ENCODE measurements at regions not wholly inside any gene's neighbourhood (a gene's known extent, or its start where the extent isn't known, plus 50 kb on each side); places are given as distances from the start of the nearest gene placed in this dataset.
"Not testable (repeated sequence)": the region's sequence is repeated elsewhere in the genome, so short reads cannot be mapped to it uniquely, and the experiment has no call there.

DNA sequence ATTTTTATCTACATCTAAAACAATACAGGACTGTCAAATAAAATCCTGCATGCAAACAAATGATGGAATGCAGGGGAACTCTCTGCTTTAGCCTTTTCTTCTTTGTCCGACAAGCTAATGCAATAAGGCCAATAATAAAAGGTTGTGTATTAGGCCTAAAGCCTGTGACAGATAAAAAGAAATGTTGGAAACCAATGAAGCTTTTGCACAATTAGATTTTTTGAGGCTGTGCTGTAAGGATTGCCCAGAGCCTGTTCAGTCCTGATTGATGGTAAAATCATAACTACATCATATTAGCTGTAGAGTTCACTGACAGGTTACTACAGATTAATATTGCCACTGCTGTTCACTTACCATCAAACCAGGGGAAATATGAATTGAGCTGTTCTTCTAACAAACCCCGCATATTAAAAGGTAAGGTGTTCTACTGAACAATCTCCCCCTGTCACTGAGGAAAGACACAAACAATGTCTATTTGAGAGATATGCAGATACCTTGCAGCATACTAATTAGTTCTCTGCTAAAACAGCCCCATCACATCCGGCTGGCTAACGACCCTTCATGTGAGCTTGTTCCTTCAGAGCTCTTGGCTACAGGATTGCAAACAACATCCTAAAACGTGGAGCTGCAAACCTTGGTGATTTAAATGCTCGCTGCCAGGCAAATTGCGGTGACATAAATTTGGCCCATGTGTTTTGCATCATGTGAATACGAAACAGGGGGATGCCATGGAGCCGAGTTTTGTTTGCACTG, 305.4 kb downstream of the MTX2 start:
- no peak for DNase-seq (ENCODE audit: low spot score)

DNA sequence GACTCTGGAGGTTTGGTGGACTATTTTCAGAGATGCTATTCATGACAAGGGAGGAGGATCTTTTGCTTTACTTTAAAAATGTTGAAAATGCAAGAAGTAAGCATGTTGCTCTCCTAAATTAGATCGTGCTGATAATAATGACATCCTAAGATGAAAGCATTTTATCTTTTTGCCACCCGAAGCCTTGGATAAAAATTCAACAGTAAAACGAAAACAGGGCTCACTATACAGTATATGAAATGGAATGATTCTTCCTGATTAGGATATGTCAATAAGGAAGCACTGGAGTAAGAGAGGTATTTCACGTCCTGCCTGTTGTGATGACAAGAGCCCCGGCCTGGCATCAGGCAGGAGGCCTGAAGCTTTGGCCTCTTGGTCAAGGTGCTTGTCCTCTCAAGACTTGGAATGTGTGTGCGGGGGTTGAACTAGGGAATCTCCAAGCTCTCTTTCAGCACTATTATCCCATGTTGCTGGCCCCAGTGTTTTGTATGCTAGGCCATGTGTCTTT, 306.0 kb downstream of the MTX2 start:
- DNase-seq (ENCODE audit: low spot score): no peak

DNA sequence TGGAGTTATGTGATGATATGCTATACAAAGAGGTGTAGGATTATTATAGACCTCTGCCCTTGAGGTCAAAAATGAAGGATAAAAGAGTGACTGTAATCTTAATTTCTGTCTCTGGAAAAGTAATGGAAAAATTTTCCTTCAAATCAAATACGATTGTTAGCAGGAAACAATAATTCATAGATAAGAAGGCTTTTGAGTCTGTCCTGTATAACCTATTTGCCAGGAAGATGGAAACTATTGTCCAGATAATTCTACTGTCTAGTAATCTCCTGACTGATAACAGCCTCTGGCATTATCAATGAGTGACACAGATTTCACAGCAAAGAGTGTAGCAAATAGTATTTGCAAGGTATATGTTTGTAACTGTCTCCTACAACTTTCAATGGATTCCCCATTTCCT, 307.8 kb downstream of the MTX2 start:
- DNase-seq (ENCODE audit: low spot score): no peak

DNA sequence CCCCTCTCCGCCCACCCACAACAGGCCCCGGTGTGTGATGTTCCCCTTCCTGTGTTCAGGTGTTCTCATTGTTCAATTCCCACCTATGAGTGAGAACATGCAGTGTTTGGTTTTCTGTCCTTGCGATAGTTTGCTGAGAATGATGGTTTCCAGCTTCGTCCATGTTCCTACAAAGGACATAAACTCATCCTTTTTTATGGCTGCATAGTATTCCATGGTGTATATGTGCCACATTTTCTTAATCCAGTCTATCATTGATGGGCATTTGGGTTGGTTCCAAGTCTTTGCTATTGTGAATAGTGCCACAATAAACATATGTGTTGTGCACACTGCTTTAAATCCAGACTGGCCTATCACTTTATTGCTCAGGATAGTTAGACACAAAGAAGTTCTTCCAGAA, 309.1 kb downstream of the MTX2 start:
- not testable (repeated sequence) for DNase-seq (ENCODE audit: low spot score)

DNA sequence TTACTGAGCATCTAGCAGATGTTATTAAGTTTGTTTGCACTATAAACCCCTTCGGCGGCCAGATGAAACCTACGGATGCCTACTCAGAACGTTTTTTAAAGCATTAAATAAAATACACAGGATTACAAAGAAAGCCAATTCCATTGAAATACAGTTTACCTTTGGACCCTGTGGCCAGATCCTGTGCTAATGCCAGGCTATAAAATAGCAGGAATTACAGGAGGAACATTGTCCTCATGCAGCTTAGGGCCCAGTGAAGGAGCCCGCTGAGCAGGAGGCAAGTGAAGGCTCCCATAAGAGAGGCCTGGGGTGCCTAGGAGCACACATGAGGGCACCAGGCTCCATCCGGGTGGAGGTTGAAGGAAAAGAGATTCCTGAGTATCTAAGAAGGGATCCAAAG, 310.4 kb downstream of the MTX2 start:
- DNase-seq (ENCODE audit: low spot score): no peak

DNA sequence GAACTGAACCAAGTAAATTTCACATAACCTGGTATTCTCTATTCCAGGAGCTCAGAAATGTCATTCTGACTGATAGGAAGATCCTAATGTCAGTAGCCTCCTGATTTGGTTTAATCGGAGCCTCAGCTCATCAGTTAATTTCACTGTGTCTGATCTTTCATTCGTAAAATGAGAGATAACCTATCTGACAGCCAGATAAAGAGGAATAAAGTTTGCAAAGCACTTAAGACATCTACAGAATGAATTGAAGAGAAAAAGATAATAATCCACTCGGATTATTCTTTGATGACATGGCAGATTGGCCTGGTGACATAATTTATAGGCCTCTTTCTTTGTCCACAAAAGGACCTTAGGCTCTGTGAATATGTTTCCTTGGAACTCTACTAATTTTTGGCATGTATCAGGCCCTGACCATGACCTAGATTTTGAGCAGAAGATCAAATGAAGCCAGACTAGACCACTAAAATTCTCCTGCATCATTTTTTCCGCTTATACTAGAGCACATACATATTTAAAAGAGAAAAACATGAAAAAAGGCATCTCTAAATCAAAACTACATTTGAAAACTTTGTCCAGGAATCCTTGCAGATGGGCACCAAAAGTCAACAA, 312.4 kb downstream of the MTX2 start:
- no peak for DNase-seq (ENCODE audit: low spot score)

DNA sequence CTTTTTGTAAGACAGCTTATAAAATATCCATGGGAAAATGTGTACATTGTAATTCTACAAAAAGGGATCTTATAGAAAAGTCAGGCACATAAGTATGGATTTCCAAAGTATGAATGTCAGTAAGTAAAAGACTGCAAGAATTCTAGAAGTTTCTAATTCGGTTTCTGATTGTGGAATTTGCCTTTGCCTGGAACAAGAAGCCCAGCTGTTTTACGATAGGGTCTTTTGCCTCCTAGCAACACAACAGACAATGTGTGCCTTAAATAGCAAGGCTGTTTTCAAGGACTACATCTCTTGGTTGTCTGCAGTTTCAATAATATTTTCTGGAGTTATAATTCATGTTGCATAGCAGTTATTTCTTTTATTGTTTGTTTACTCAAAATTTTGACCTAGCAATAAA, 312.9 kb downstream of the MTX2 start:
- DNase-seq (ENCODE audit: low spot score): no peak

DNA sequence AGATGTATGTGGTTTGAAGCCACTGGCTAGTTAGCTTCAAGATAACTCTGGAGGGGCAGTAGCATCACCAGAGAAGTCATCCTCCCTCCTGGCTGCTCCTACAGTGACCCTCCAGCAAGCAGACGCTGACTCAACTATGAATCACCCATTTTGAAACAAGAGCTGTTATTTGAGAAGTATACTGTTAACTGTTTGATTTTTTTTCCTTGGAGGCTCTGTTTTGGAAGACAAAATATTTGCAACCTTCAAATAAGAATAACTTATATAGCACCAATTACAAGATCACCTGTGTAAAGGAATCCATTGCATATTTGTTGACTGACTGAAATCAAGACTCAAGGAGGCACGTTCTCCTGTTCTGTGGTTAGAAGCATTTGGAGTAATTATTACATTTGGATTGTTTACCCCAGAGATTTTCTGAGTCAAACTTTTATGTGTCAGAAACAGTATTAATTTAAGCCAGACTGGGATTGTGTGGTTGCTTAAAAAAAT, 313.8 kb downstream of the MTX2 start:
- no peak for DNase-seq (ENCODE audit: low spot score)

DNA sequence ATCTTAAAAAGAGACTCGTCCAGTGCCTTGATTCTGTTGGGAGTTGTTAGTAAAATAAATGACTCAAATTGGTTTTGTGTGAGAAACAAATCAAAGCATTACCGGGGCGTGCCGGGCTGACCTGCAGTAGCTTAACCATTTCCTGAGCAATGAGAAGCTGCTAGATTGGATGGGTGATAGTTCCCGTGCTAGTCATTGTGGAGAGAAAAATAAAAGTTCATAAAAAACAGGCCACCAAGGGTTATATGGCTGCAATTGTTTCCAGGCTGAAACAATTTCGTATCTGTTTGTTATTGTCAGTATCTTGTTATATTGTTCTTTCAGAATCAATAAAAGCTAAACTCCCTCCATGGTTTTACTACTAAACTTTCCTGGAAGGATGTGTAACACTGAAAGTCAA, 314.4 kb downstream of the MTX2 start:
- DNase-seq (ENCODE audit: low spot score): no peak

DNA sequence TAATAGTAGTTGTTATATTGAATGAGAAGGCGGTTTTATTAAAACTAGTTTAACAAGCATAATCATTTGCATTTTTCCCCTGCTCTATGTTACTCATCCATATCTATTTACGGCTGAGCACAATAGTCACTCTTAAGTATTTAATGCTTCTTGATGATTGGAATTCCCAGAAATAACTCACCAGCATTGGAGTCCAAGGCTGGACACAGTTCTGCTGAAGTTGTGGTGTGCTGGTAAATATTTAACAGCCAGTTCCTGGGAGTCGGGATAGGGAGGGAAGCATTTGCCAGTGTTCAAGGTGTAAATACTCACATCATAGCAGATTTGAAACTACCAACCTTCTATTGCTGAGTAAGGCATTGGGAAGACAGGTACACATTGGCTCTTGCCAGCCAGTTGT, 315.1 kb downstream of the MTX2 start:
- DNase-seq (ENCODE audit: low spot score): no peak

DNA sequence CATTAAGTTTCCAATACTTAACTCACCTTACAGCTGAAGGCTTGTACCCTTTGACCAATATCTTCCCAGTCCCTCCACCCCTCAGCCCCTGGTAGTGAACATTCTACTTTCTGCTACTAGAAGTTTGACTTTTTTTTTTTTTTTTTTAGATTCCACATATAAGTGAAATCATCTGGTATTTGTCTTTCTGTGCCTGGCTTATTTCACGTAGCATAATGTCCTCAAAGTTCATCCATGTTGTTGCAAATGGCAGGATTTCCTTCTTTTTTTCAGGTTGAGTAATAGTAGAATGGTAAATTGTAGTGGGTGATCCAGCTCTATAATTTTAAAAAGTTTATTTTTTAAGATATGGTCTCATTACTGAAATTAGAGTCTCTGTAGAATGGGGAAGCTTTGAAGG, 316.0 kb downstream of the MTX2 start:
- no peak for DNase-seq (ENCODE audit: low spot score)

DNA sequence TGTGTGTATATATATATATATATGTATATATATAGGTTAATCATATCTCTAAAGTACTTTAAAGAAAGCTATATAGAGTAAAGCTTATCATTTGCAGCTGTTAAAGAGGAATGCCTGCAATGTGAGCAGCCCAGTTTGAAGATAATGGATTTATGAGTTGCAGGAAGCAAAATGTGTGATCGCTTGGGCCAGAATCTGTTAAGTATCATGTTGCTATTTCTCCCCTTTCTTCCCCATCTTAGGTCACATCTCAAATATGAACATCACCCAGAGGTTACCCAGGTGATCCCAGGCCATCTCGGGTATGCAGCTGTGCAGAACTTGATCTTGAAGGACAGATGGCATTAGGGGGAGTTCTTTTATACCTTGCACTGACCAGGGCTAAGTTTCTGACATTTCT, 316.5 kb downstream of the MTX2 start:
- DNase-seq (ENCODE audit: low spot score): no peak

DNA sequence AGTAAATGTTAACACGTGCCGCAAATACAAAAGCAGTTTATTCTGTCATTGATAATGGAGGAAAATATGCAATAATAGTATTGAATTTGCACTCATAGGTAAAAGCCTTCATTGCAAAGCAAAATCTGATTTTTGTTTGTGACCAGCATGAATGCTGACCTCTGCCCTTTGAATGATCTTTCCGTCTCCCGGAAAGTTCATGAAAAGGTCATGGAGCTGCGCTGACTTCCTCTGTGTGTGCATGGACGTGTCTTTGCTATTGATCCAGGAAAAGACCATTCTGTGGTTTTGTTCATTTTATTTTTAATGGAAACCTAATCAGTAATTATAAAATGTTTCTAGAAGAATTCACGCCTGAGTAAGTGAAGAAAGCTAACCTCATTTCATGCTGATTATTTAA, 320.0 kb downstream of the MTX2 start:
- DNase-seq (ENCODE audit: low spot score): no peak

DNA sequence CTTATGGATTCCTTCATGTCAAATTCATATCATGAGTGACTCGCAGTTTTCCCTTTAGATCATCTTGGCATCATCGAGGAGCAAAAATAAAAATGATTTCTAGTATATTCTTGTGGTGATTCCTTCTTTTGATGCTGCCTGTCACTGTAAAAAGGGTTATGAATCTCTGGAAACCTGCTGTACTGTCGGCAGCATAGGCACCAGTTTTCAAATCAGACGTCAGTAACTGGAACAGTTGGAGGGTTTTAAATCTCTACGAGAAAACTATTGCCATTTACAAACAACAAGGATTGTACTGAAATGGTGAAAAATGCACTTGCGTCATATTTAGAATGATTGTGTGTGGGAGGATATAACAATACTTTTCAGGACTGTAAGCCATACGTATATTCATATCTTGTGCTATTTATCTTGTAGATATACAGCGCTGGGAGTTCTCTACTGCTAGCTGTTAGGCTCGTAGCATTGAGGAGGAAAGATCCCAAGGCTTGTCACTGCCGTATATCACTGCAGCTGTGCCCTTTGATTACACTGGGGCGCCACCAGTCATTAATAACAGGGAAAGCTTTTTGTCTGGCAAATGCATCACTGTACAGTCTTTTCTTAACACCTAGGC, 320.7 kb downstream of the MTX2 start:
- DNase-seq (ENCODE audit: low spot score): no peak

DNA sequence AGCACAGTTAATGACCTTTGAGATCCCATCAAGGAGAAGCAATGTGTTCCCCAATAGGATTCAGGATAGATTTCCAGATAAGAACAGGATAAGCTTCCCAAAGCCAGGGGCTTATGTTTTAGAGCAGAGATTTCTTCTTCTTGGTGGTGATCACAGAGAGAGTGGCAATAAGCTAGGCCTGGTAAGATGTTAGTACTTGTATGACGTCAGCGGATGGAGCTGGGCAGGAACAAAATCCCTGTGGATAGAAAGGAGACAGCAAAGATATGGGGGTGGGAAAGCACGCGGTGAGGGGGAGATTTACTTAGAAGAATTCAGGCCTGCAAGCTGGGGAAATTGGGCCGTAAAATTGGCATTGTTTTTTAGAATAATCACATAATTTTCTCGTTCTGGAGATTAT, 323.0 kb downstream of the MTX2 start:
- DNase-seq (ENCODE audit: low spot score): no peak

DNA sequence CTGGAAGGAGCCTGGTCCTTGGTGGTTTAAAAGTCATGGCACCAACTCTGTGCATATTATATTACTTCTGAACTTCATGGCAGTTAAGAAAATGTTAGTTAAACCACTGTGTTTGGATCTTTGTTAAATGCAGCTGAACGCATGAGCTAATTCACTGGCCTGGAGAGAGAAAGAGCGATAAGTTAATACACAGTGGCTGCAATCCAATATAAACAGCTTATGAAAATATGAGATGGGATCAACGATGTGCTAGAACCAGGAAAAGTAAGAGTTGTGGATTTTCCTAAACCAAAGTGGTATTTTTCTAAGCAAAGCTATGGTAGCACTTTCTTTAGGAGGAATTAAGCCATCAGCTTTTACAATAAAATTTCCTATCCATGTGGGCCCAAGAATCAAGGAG, 326.7 kb downstream of the MTX2 start:
- no peak for DNase-seq (ENCODE audit: low spot score)

DNA sequence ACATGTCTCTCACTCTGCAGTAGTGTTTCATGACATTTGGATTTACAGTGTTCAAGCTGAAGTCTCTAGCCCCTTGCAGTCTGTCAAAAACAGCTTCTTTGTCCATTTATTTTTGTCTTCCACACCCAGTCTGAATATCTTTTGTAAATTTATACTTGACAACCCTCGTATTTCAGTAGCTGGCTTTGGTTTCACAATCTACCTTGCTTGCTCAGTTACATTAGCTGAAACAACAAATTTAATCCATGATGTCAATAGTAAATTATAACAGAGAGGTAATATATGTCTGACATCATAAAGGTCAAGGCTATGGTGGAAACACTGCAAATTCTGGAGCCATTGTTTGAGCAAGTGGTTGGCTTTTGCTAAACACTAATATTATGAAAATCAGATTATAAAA, 328.7 kb downstream of the MTX2 start:
- DNase-seq (ENCODE audit: low spot score): no peak

DNA sequence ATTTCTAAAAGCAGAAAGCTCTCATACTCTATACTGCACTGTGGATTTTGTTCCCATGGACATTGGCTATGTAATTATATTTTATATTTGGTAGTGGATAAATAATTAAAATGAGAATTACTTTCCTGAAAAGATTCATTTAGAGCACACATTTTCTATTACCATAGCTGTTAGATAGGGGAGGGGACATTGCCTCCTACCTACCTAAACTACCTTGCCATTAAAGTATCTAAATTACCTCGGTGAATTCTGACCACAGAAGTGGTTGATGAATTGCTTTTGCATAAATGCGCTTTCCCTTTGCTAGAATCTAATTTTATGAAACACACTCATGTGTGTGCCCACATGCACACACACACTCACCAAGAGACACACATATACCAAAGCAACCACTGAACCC, 329.1 kb downstream of the MTX2 start:
- DNase-seq (ENCODE audit: low spot score): no peak

DNA sequence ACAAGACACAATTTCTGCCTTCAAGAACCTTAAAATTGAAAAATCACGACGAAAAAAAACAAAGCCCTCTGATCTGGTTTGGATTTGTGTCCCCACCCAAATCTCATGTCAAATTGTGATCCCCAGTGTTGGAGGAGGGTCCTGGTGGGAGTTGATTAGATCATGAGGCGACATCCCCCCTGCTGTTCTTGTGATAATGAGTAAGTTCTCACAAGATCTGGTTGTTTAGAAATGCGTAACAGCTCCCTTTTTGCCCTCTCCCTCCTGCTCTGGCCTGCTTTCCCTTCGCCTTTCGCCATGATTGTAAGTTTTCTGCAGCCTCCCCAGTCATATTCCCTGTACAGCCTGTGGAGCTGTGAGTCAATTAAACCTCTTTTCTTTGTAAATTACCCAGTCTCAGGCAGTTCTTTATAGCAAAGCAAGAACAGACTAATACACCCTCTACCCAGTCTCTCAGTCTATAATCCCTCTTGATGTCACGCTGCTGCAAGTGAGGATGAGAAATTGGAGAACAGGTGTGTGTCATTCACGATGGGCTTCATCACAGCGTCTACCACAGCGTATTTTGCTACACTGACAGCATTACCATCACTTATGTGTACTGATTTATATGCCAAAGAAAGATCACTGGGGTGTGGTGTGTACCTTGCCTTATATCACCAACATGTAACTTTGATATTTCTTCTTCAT, 330.7 kb downstream of the MTX2 start:
- DNase-seq (ENCODE audit: low spot score): no peak

DNA sequence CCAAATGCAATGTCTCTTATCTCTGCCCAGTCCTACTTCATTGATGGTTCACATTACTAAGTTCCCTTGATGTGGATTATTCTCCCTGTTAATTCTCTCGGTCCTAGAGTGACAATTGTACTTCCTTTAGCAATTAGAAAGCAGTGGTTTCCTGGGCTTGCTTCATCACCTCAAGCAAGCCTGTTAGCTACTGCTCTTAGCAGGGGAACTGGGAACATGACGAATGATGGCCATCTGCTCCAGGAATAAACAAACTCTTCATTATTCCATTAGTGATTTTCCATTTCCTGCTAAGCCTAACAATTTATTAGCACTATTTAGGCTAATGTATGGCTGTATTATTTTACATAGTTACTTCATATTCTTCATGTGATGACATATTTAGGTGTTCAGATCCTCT, 331.8 kb downstream of the MTX2 start:
- DNase-seq (ENCODE audit: low spot score): no peak

DNA sequence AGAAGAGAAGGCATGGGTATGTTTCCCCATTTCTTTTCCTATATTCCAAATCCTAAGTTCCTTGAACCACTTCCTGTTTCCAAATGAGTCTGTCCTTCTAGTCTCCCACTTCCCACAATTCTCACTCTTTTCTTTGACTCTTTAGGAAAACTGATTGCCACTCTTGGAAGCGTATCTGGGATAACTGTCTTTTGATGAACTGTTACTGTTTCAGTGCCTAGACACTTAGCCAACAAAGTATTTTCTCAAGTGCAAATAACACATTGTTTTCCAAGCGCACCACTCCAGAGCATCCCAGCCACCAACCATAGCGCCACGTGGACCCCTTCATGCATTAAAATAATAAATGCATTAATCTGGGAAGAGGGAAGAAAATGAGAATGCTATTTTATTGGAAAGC, 342.8 kb downstream of the MTX2 start:
- no peak for DNase-seq (ENCODE audit: low spot score)

DNA sequence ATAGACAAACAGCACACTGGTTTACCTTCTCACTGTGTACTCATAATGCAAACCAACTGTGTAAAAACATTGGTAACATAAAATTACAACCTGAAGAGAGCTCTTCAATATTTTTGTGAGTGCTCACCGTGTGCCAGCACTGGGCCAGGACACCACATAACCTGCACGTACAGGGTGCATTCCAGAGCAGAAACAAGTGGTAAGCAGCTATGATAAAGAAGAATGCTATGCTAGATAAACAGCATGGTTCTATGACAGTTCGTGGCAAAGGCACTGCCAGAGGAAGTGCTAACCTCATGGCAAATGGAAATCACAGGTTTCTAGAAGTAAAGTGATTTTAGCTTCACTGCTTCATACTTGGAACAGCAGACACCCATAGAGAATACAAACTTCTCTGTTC, 343.5 kb downstream of the MTX2 start:
- no peak for DNase-seq (ENCODE audit: low spot score)

Data from hematopoietic multipotent progenitor cell treated with erythropoietin and hydrocortisone succinate and interleukin-3 and kit ligand, for 17 days (in vitro differentiated cells).